Activated naive CD4-positive, alpha-beta T cell treated with Interleukin-2 at 50 U/mL for 16 hours (primary cell): ENCODE measurements at regions not wholly inside any gene's neighbourhood (a gene's known extent, or its start where the extent isn't known, plus 50 kb on each side); places are given as distances from the start of the nearest gene placed in this dataset.
"Not testable (repeated sequence)": the region's sequence is repeated elsewhere in the genome, so short reads cannot be mapped to it uniquely, and the experiment has no call there.

Experiments
- DNase-seq: peaks from one replicate; pipeline ENCODE4 v3.0.0-alpha.2; 2020

- DNase-seq: no peak
Observed at GRCh38 chr4:149870008-149870407, 54.4 kb upstream of the IQCM start.

GRCh38 chr4:149881744-149882143 is 66.1 kb upstream of the IQCM start:
- DNase-seq: no peak

GRCh38 chr4:149882251-149882650 is 66.6 kb upstream of the IQCM start:
- no peak for DNase-seq

- DNase-seq: no peak
Observed at GRCh38 chr4:149884046-149884445, 68.4 kb upstream of the IQCM start.

GRCh38 chr4:149884529-149885181 is 69.0 kb upstream of the IQCM start:
- DNase-seq: no peak

GRCh38 chr4:149885896-149886295 is 70.3 kb upstream of the IQCM start:
- DNase-seq: no peak

- no peak for DNase-seq
Observed at GRCh38 chr4:149886786-149887490, 71.3 kb upstream of the IQCM start.

- no peak for DNase-seq
Observed at GRCh38 chr4:149889991-149890390, 74.3 kb upstream of the IQCM start.

- no peak for DNase-seq
Observed at GRCh38 chr4:149890531-149890930, 74.9 kb upstream of the IQCM start.

GRCh38 chr4:149891426-149891825 is 75.8 kb upstream of the IQCM start:
- no peak for DNase-seq

GRCh38 chr4:149896432-149896831 is 80.8 kb upstream of the IQCM start:
- no peak for DNase-seq

- no peak for DNase-seq
Observed at GRCh38 chr4:149897783-149898182, 82.1 kb upstream of the IQCM start.

- DNase-seq: no peak
Observed at GRCh38 chr4:149901128-149901527, 85.5 kb upstream of the IQCM start.

- DNase-seq: no peak
Observed at GRCh38 chr4:149902242-149902641, 86.6 kb upstream of the IQCM start.

GRCh38 chr4:149910177-149910576 is 94.5 kb upstream of the IQCM start:
- DNase-seq: no peak

GRCh38 chr4:149910604-149911350 is 95.1 kb upstream of the IQCM start:
- DNase-seq: no peak

GRCh38 chr4:149911354-149911753 is 95.7 kb upstream of the IQCM start:
- no peak for DNase-seq

- no peak for DNase-seq
Observed at GRCh38 chr4:149912000-149912399, 96.4 kb upstream of the IQCM start.

GRCh38 chr4:149914119-149915115 is 98.8 kb upstream of the IQCM start:
- DNase-seq: no peak

- DNase-seq: not testable (repeated sequence)
Observed at GRCh38 chr4:149915735-149916134, 100.1 kb upstream of the IQCM start.

- no peak for DNase-seq
Observed at GRCh38 chr4:149923736-149924135, 108.1 kb upstream of the IQCM start.

GRCh38 chr4:149927514-149927913 is 111.9 kb upstream of the IQCM start:
- no peak for DNase-seq

- no peak for DNase-seq
Observed at GRCh38 chr4:149928507-149928906, 112.9 kb upstream of the IQCM start.
